RWPE2 (cell line): ENCODE measurements at regions not wholly inside any gene's neighbourhood (a gene's known extent, or its start where the extent isn't known, plus 50 kb on each side); places are given as distances from the start of the nearest gene placed in this dataset.

ENCODE experiments used
- ATAC-seq: fragments of 200-7000 bp; cut with Tn5 transposase; 3 replicates; pipeline ENCODE4 v1.9.1; 2021; ENCODE audit warnings: low read depth
- DNase-seq: peaks from one replicate; pipeline ENCODE4 v3.0.0-alpha.2; 2020; ENCODE audit warnings: low spot score
- H3K27ac ChIP-seq: fragments of 450-650 bp; 2 replicates; pipeline ENCODE4 v1.5.1; 2017; ENCODE audit warnings: mild to moderate bottlenecking; ENCODE audit not compliant: poor library complexity, severe bottlenecking
- H3K27me3 ChIP-seq: fragments of 250-450 bp; sonication (Bioruptor Pico); 2 replicates; pipeline ENCODE4 v1.5.1; 2021; ENCODE audit warnings: mild to moderate bottlenecking, moderate library complexity; ENCODE audit not compliant: insufficient read depth, poor library complexity, severe bottlenecking
- H3K36me3 ChIP-seq: fragments of 250-450 bp; sonication (Bioruptor Pico); 2 replicates; pipeline ENCODE4 v1.5.1; 2020; ENCODE audit warnings: low read depth, mild to moderate bottlenecking, moderate library complexity
- H3K4me1 ChIP-seq: fragments of 250-450 bp; sonication (Bioruptor Pico); 2 replicates; pipeline ENCODE4 v1.5.1; 2021; ENCODE audit warnings: mild to moderate bottlenecking, moderate library complexity; ENCODE audit not compliant: insufficient read depth, poor library complexity, severe bottlenecking
- H3K4me3 ChIP-seq: fragments of 250-450 bp; sonication (Bioruptor Pico); 2 replicates; pipeline ENCODE4 v1.5.1; 2021; ENCODE audit warnings: mild to moderate bottlenecking, moderate library complexity; ENCODE audit not compliant: severe bottlenecking
- H3K9me3 ChIP-seq: fragments of 250-450 bp; sonication (Bioruptor Pico); 2 replicates; pipeline ENCODE4 v1.5.1; 2021; ENCODE audit warnings: mild to moderate bottlenecking, moderate library complexity; ENCODE audit not compliant: severe bottlenecking
- TF ChIP-seq, protein P1 (sequence below): fragments of 450-650 bp; IDR thresholded peaks from one replicate; pipeline ENCODE4 v1.5.1; 2017; ENCODE audit warnings: mild to moderate bottlenecking, moderate library complexity; ENCODE audit not compliant: poor library complexity, severe bottlenecking

DNA sequence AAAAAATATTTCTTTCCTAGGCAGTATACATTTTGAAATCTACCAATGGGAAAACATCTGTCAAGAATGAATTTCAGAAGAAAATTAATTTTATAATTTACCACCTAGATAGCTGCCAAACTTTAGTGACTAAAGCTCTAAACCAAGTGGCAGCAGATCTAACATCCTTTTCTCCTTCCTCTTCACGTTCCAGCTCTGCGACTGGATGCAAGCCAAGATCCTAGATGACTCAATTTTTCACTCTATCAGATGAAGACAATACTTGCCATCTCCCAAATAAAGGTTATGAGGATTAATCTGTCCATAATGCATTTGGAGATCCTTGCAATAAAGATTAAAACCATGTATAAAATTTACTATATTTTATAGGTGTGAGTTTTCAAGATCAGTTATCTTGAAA, 66.7 kb upstream of the MIR17HG start:
- DNase-seq: no peak
- Histone ChIP-seq H3K9me3 (peaks cover 5% of the 10 kb centered on the region), H3K27me3 (no peaks in the 10 kb centered on the region), H3K27ac (no peak overlapping the region), H3K4me3 (no peak overlapping the region), H3K36me3 (no peaks in the 10 kb centered on the region), H3K4me1 (no peaks in the 10 kb centered on the region)
- ATAC-seq: no peak
- TF ChIP-seq, protein P1, sequence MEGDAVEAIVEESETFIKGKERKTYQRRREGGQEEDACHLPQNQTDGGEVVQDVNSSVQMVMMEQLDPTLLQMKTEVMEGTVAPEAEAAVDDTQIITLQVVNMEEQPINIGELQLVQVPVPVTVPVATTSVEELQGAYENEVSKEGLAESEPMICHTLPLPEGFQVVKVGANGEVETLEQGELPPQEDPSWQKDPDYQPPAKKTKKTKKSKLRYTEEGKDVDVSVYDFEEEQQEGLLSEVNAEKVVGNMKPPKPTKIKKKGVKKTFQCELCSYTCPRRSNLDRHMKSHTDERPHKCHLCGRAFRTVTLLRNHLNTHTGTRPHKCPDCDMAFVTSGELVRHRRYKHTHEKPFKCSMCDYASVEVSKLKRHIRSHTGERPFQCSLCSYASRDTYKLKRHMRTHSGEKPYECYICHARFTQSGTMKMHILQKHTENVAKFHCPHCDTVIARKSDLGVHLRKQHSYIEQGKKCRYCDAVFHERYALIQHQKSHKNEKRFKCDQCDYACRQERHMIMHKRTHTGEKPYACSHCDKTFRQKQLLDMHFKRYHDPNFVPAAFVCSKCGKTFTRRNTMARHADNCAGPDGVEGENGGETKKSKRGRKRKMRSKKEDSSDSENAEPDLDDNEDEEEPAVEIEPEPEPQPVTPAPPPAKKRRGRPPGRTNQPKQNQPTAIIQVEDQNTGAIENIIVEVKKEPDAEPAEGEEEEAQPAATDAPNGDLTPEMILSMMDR: no peak

DNA sequence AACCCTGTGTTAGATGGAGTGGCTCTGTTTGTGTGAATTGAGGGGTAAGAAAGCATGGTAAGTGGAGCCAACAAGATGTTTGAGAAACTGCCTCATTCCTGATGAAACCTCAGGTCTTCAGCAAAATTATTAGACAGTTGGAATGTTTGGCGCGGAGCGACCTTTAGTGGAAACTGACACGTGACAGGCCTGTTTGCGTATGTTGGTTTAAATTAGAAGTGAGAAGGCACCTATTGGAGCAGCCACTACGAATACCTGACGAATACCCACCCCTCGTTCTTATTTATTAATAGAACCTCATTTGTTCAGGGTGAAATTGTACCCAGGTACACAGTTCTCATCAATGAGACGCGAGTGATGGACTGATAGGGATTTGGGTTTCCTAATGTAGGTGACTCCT, 63.2 kb upstream of the MIR17HG start:
- ATAC-seq: no peak
- Histone ChIP-seq H3K36me3 (no peaks in the 10 kb centered on the region), H3K27me3 (no peaks in the 10 kb centered on the region), H3K9me3 (peaks cover 3% of the 10 kb centered on the region), H3K27ac (no peak overlapping the region), H3K4me3 (no peak overlapping the region), H3K4me1 (no peaks in the 10 kb centered on the region)
- TF ChIP-seq, protein P1: no peak
- DNase-seq: no peak

DNA sequence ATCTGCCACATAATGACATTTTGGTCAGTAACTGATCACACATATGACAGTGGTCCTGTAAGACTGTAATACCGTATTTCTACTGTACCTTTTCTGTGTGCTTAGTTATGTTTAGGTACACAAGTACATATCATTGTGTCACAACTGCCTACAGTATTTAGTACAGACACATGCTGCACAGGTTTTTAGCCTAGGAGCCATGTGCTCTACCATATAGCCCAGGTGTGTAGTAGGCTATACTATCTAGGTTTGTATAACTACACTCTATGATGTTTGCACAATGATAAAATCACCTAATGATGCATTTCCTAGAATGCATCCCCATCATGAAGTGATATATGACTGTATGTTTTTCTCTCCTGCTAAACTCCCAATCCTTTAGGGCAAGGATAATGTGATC, 61.2 kb upstream of the MIR17HG start:
- TF ChIP-seq, protein P1: no peak
- H3K27me3 ChIP-seq: no peaks in the 10 kb centered on the region
- H3K4me1 ChIP-seq: no peaks in the 10 kb centered on the region
- ATAC-seq (no peak), DNase-seq (no peak)
- H3K36me3 ChIP-seq: no peaks in the 10 kb centered on the region
- H3K27ac ChIP-seq: no peak overlapping the region
- H3K9me3 ChIP-seq: no peaks in the 10 kb centered on the region
- H3K4me3 ChIP-seq: no peak overlapping the region

DNA sequence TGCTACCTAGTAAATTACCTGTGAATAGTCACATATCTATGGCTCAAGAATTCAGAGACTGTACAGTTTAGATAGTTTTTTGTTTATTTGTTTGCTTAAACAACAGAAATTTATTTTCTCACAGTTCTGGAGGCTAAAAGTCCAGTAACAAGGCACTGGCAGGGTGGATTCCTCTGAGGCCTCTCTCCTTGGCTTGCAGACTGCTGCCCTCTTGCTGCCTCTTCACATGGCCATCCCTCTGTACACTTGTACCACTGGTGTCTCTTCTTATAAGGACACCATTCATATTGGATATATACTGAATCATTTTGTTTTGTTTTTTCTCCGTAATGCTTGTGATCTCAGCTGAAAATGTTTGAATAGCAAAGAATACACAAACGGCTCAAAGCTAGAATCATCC, 56.4 kb upstream of the MIR17HG start:
- no peaks in the 10 kb centered on the region for H3K36me3 ChIP-seq
- H3K27ac ChIP-seq: no peak overlapping the region
- peaks cover 6% of the 10 kb centered on the region for H3K27me3 ChIP-seq
- H3K4me1 ChIP-seq: no peaks in the 10 kb centered on the region
- no peak overlapping the region for H3K4me3 ChIP-seq
- TF ChIP-seq, protein P1: no peak
- H3K9me3 ChIP-seq: peaks cover 3% of the 10 kb centered on the region
- no peak for ATAC-seq
- DNase-seq: no peak

DNA sequence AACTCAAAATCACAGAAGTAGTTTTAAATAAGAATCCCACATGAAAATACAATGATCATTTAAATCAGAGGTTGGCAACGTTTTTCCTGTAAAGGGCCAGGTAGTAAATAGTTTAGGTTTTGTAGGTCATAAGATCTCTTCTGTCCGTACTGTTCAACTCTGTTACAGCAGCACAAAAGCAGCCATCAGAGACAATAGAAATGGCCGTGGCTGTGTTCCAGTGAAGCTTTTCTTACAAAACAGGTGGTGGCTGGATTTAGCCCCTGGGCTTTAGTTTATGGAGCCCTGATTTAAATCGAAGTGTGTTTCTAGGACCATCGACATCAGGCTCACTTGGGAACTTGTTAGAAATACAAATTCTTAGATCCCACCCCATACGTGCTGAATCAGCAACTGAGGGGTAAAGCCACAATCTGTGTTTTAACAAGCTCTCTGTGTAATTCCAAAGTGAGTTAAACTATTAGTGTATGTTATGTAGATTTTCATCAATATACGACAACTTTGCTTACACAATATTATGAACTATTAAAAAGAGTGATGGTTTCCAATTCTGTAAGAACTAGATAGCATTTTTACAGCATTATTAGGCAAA, 54.8 kb upstream of the MIR17HG start:
- no peaks in the 10 kb centered on the region for H3K4me1 ChIP-seq
- no peak for DNase-seq
- peaks cover 11% of the 10 kb centered on the region for H3K27me3 ChIP-seq
- peaks cover 3% of the 10 kb centered on the region for H3K9me3 ChIP-seq
- H3K27ac ChIP-seq: no peak overlapping the region
- TF ChIP-seq, protein P1: no peak
- no peak for ATAC-seq
- H3K4me3 ChIP-seq: no peak overlapping the region
- H3K36me3 ChIP-seq: no peaks in the 10 kb centered on the region
